ENCODE measurements at regions not wholly inside any gene's neighbourhood (a gene's known extent, or its start where the extent isn't known, plus 50 kb on each side); places are given as distances from the start of the nearest gene placed in this dataset.

DNA sequence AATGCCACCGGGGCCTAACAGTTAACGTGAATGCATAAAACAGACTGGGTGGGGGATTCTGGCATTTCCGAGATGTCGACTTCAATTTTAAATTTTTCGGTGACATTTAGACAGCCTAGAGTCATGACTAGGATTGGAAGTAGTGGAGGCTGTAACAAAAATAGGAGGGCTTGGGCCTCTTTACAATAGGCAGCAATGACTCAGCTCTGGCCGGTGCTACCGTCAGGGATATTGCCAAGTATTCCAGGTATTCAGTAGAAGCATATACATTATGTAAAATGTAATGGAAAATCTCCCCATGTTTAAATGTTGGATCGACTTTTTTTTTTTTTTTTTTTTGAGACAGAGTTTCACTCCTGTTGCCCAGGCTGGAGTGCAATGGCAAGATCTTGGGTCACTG is 136.2 kb upstream of the STMND1 start:
- Histone ChIP-seq H3K36me3 (no peaks in the 10 kb centered on the region), H3K27me3 (no peaks in the 10 kb centered on the region), H3K4me3 (no peak overlapping the region), H3K9me3 (no peaks in the 10 kb centered on the region), H3K27ac (no peak overlapping the region), H3K4me1 (peaks cover 18% of the 10 kb centered on the region)
- TF ChIP-seq POLR2AphosphoS5 (IDR thresholded peaks at IDR 0.05) (no peak), POLR2A (IDR thresholded peaks at IDR 0.05) (no peak)
- no peak for DNase-seq (ENCODE audit: low spot score in 2 of 2)
- WGBS, result 89% methylated on average over 8 of the region's 8 CpGs

- H3K27me3 ChIP-seq, result no peaks in the 10 kb centered on the region
- no peak overlapping the region for H3K27ac ChIP-seq
- no peaks in the 10 kb centered on the region for H3K36me3 ChIP-seq
- no peak overlapping the region for H3K4me3 ChIP-seq
- no peaks in the 10 kb centered on the region for H3K9me3 ChIP-seq
- 29% methylated on average over 17 of the region's 21 CpGs for WGBS
- H3K4me1 ChIP-seq, result peaks cover 10% of the 10 kb centered on the region
- TF ChIP-seq CTCF (IDR thresholded peaks at IDR 0.05) (peak; percentile 78 to 88), POLR2A (IDR thresholded peaks at IDR 0.05) (no peak), POLR2AphosphoS5 (IDR thresholded peaks at IDR 0.05) (no peak)
- peak in 1 of 2 donors; percentile 78 for DNase-seq (ENCODE audit: low spot score in 2 of 2)
Observed at GRCh38 chr6:16964553-16965499, 137.0 kb upstream of the STMND1 start.

- 77% methylated on average over 1 of the region's 1 CpG for WGBS
- TF ChIP-seq CTCF (IDR thresholded peaks at IDR 0.05), result no peak
- Histone ChIP-seq H3K27ac (no peak overlapping the region), H3K4me1 (peaks cover 10% of the 10 kb centered on the region), H3K36me3 (no peaks in the 10 kb centered on the region), H3K9me3 (no peaks in the 10 kb centered on the region), H3K4me3 (no peak overlapping the region), H3K27me3 (no peaks in the 10 kb centered on the region)
- DNase-seq (ENCODE audit: low spot score in 2 of 2), result no peak
Observed at GRCh38 chr6:16961577-16961976, 140.3 kb upstream of the STMND1 start.

- Histone ChIP-seq H3K4me1 (peaks cover 6% of the 10 kb centered on the region), H3K4me3 (no peak overlapping the region), H3K36me3 (no peaks in the 10 kb centered on the region), H3K27ac (no peak overlapping the region), H3K9me3 (no peaks in the 10 kb centered on the region), H3K27me3 (no peaks in the 10 kb centered on the region)
- no peak for DNase-seq (ENCODE audit: low spot score in 2 of 2)
- no peak for TF ChIP-seq CTCF (IDR thresholded peaks at IDR 0.05)
- TF ChIP-seq POLR2A (IDR thresholded peaks at IDR 0.05), result no peak
- TF ChIP-seq EP300 (IDR thresholded peaks at IDR 0.05), result no peak
- TF ChIP-seq POLR2AphosphoS5 (IDR thresholded peaks at IDR 0.05), result no peak
- WGBS, result 69% methylated on average over 1 of the region's 1 CpG
Observed at GRCh38 chr6:16959789-16960188, 142.1 kb upstream of the STMND1 start.

GRCh38 chr6:16956361-16956760 is 145.5 kb upstream of the STMND1 start:
- DNase-seq (ENCODE audit: low spot score in 2 of 2), result no peak
- Histone ChIP-seq H3K9me3 (no peaks in the 10 kb centered on the region), H3K36me3 (no peaks in the 10 kb centered on the region), H3K4me1 (no peaks in the 10 kb centered on the region), H3K27ac (no peak overlapping the region), H3K4me3 (no peak overlapping the region), H3K27me3 (no peaks in the 10 kb centered on the region)
- TF ChIP-seq EP300 (IDR thresholded peaks at IDR 0.05), result no peak
- TF ChIP-seq POLR2AphosphoS5 (IDR thresholded peaks at IDR 0.05), result no peak
- TF ChIP-seq CTCF (IDR thresholded peaks at IDR 0.05), result no peak
- TF ChIP-seq POLR2A (IDR thresholded peaks at IDR 0.05), result no peak
- 67% methylated on average over 2 of the region's 2 CpGs for WGBS

All from suprapubic skin (tissue), 4 donors.